Upper lobe of left lung (tissue), 6 donors: ENCODE measurements at regions not wholly inside any gene's neighbourhood (a gene's known extent, or its start where the extent isn't known, plus 50 kb on each side); places are given as distances from the start of the nearest gene placed in this dataset.

ENCODE experiments used
- ATAC-seq, 2 donors: fragments of 200-7000 bp; cut with Tn5 transposase; one replicate each; pipeline ENCODE4 v1.9.1; 2022; ENCODE audit warnings: mild to moderate bottlenecking in 2 of 2, moderate library complexity in 2 of 2; ENCODE audit not compliant: low FRiP score in 2 of 2
- DNase-seq, 2 donors: peaks; one replicate each; pipeline ENCODE4 v3.0.0-alpha.2; 2019 to 2020
- H3K27ac ChIP-seq, 4 donors: fragments of 200-600 bp; sonication (generic); one replicate each; pipeline ENCODE4 v1.5.1; 2016 to 2019
- H3K27me3 ChIP-seq, 4 donors: fragments of 200-600 bp; sonication (generic); one replicate each; pipeline ENCODE4 v1.5.1; 2017 to 2019
- H3K36me3 ChIP-seq, 4 donors: fragments of 200-600 bp; sonication (generic); one replicate each; pipeline ENCODE4 v1.5.1; 2016 to 2019
- H3K4me1 ChIP-seq, 4 donors: fragments of 200-600 bp; sonication (generic); one replicate each; pipeline ENCODE4 v1.5.1; 2018 to 2019
- H3K4me3 ChIP-seq, 4 donors: fragments of 200-600 bp; sonication (generic); one replicate each; pipeline ENCODE4 v1.5.1; 2017 to 2019; ENCODE audit warnings: mild to moderate bottlenecking in 2 of 4, moderate library complexity in 1 of 4
- H3K9me3 ChIP-seq, 4 donors: fragments of 200-600 bp; sonication (generic); one replicate each; pipeline ENCODE4 v1.5.1; 2018 to 2019
- CTCF ChIP-seq, 6 experiments: fragments of 450-650 bp in 4 of 6; fragments of 200-600 bp in 2 of 6; sonication (generic) in 2 of 6; IDR thresholded peaks; one replicate each; pipeline ENCODE4 v1.5.1; 2016 to 2019; ENCODE audit warnings: antibody characterized with exemption in 6 of 6
- EP300 ChIP-seq, 4 donors: sonication (generic); formaldehyde crosslinking; IDR thresholded peaks; one replicate each; pipeline ENCODE4 v1.5.1; 2017; ENCODE audit warnings: antibody characterized with exemption in 4 of 4, control low read depth in 2 of 4
- POLR2A ChIP-seq, 4 donors: fragments of 450-650 bp; IDR thresholded peaks; one replicate each; pipeline ENCODE4 v1.5.1; 2016 to 2017; ENCODE audit warnings: antibody characterized with exemption in 4 of 4, mild to moderate bottlenecking in 2 of 4
- POLR2AphosphoS5 ChIP-seq, 2 donors: sonication (generic); formaldehyde crosslinking; IDR thresholded peaks; one replicate each; pipeline ENCODE4 v1.5.1; 2017; ENCODE audit warnings: antibody characterized with exemption in 2 of 2
- WGBS, 2 donors: methylation state at CpG; one replicate each; pipeline ENCODE4 v1.1.5; 2017 to 2018; 5-methylcytosine and 5-hydroxymethylcytosine counted together
- donor health status: DM: no; HTN: no; CAD: no; lungs with moderate emphysema.
- donor health status: DM: no; HTN: yes; CAD: no; lungs with severe emphysema.

GRCh38 chr14:55846826-55847446 lies 266.9 kb downstream of the KTN1 start:
- DNase-seq: no peak

GRCh38 chr14:55847766-55848165 lies 267.8 kb downstream of the KTN1 start:
- Histone ChIP-seq H3K4me3 (no peak overlapping the region), H3K4me1 (no peaks in the 10 kb centered on the region), H3K36me3 (no peaks in the 10 kb centered on the region), H3K27ac (no peak overlapping the region), H3K9me3 (no peaks in the 10 kb centered on the region), H3K27me3 (no peaks in the 10 kb centered on the region)
- no peak for DNase-seq
- ATAC-seq: no peak
- TF ChIP-seq CTCF (IDR thresholded peaks at IDR 0.05) (no peak), EP300 (IDR thresholded peaks at IDR 0.05) (no peak), POLR2AphosphoS5 (IDR thresholded peaks at IDR 0.05) (no peak), POLR2A (IDR thresholded peaks at IDR 0.05) (no peak)
- 81% methylated on average over 3 of the region's 3 CpGs for WGBS, 2 donors

More at GRCh38 chr14:55846826-55847446, 266.9 kb downstream of the KTN1 start:
- Histone ChIP-seq H3K27me3 (no peaks in the 10 kb centered on the region), H3K4me3 (no peak overlapping the region), H3K27ac (no peak overlapping the region), H3K9me3 (no peaks in the 10 kb centered on the region), H3K4me1 (no peaks in the 10 kb centered on the region), H3K36me3 (no peaks in the 10 kb centered on the region)
- TF ChIP-seq EP300 (IDR thresholded peaks at IDR 0.05): no peak
- no peak for TF ChIP-seq POLR2A (IDR thresholded peaks at IDR 0.05)
- no peak for TF ChIP-seq CTCF (IDR thresholded peaks at IDR 0.05)
- TF ChIP-seq POLR2AphosphoS5 (IDR thresholded peaks at IDR 0.05): no peak
- WGBS, 2 donors: 63 to 68% methylated on average over 2 of the region's 2 CpGs
- ATAC-seq: peak in 1 of 2 donors; percentile 65

GRCh38 chr14:55848964-55849363 lies 269.0 kb downstream of the KTN1 start:
- Histone ChIP-seq H3K4me3 (no peak overlapping the region), H3K9me3 (no peaks in the 10 kb centered on the region), H3K27ac (no peak overlapping the region), H3K27me3 (no peaks in the 10 kb centered on the region), H3K4me1 (no peaks in the 10 kb centered on the region), H3K36me3 (no peaks in the 10 kb centered on the region)
- TF ChIP-seq EP300 (IDR thresholded peaks at IDR 0.05) (no peak), POLR2AphosphoS5 (IDR thresholded peaks at IDR 0.05) (no peak), POLR2A (IDR thresholded peaks at IDR 0.05) (no peak), CTCF (IDR thresholded peaks at IDR 0.05) (no peak)
- ATAC-seq (no peak), DNase-seq (no peak)

GRCh38 chr14:55849833-55850232 lies 268.4 kb upstream of the PELI2 start:
- no peak overlapping the region for H3K27ac ChIP-seq
- ATAC-seq (no peak), DNase-seq (no peak)
- no peaks in the 10 kb centered on the region for H3K9me3 ChIP-seq
- 92 to 94% methylated on average over 2 of the region's 2 CpGs for WGBS, 2 donors
- H3K27me3 ChIP-seq: no peaks in the 10 kb centered on the region
- no peaks in the 10 kb centered on the region for H3K36me3 ChIP-seq
- no peak for TF ChIP-seq EP300 (IDR thresholded peaks at IDR 0.05)
- TF ChIP-seq POLR2A (IDR thresholded peaks at IDR 0.05): no peak
- TF ChIP-seq CTCF (IDR thresholded peaks at IDR 0.05): no peak
- TF ChIP-seq POLR2AphosphoS5 (IDR thresholded peaks at IDR 0.05): no peak
- H3K4me1 ChIP-seq: no peaks in the 10 kb centered on the region
- H3K4me3 ChIP-seq: no peak overlapping the region

- no peaks in the 10 kb centered on the region for H3K36me3 ChIP-seq
- TF ChIP-seq EP300 (IDR thresholded peaks at IDR 0.05) (no peak), POLR2A (IDR thresholded peaks at IDR 0.05) (no peak), POLR2AphosphoS5 (IDR thresholded peaks at IDR 0.05) (no peak)
- ATAC-seq (no peak), DNase-seq (no peak)
- no peaks in the 10 kb centered on the region for H3K4me1 ChIP-seq
- 78 to 85% methylated on average over 4 of the region's 4 CpGs for WGBS, 2 donors
- H3K9me3 ChIP-seq: no peaks in the 10 kb centered on the region
- H3K27me3 ChIP-seq: no peaks in the 10 kb centered on the region
- no peak overlapping the region for H3K4me3 ChIP-seq
- no peak overlapping the region for H3K27ac ChIP-seq
Observed at GRCh38 chr14:55850825-55851241, 267.4 kb upstream of the PELI2 start.
